ENCODE measurements at regions not wholly inside any gene's neighbourhood (a gene's known extent, or its start where the extent isn't known, plus 50 kb on each side); places are given as distances from the start of the nearest gene placed in this dataset.

GRCh38 chr2:120551522-120551921 is 184.1 kb upstream of the GLI2 start:
- H3K36me3 ChIP-seq (replicated peaks in 1 of 2; ENCODE audit: control insufficient read depth in 1 of 2, insufficient read depth in 2 of 2, low read length in 2 of 2): no peaks in the 10 kb centered on the region
- H4K20me1 ChIP-seq (ENCODE audit: insufficient read depth, low read length): no peaks in the 10 kb centered on the region
- H3K9me3 ChIP-seq (ENCODE audit: low read length): no peaks in the 10 kb centered on the region
- peaks cover 98% of the 10 kb centered on the region for H3K4me1 ChIP-seq (ENCODE audit: insufficient read depth, low read length)
- intact Hi-C loops (cut with micrococcal nuclease; ENCODE audit: unreplicated experiment) (loop anchor here (1.0 to 5.0 kb wide), 4 partner anchors 49 to 154 kb away; no protein-coding TSS in a partner anchor), in situ Hi-C loops (cut with HindIII; ENCODE audit: extremely low pct_ligation_motif_present, low pct_unique_long_range_greater_than_20kb) (loop anchor here (5.0 to 10.0 kb wide), 3 partner anchors 34 to 209 kb away; no protein-coding TSS in a partner anchor)
- no peaks in the 10 kb centered on the region for H3K79me2 ChIP-seq (ENCODE audit: insufficient read depth, low read length)
- ATAC-seq: no peak
- no peak overlapping the region for H3K9ac ChIP-seq (ENCODE audit: insufficient read depth, low read depth, low read length)
- FAIRE-seq: no peak
- BruUV-seq (replicated peaks): no TSS peak
- peak overlapping the region; percentile 46 for H3K4me2 ChIP-seq (ENCODE audit: low read depth, low read length)
- TF ChIP-seq ZMAT3 (CRISPR knock-in tag; conservative IDR thresholded peaks at IDR 0.05) (no peak), ZNF772 (CRISPR knock-in tag; IDR thresholded peaks at IDR 0.05) (no peak), ATF4 (CRISPR knock-in tag; IDR thresholded peaks at IDR 0.05) (no peak), ZNF557 (CRISPR knock-in tag; IDR thresholded peaks at IDR 0.05) (no peak), ZNF720 (CRISPR knock-in tag; IDR thresholded peaks at IDR 0.05) (no peak), SOX5 (CRISPR knock-in tag; IDR thresholded peaks at IDR 0.05; ENCODE audit: borderline replicate concordance) (no peak), SNAPC4 (CRISPR knock-in tag; IDR thresholded peaks at IDR 0.05) (0 out of 2 replicates have a peak, but pooled peaks have one; percentile 13), CHD4 (IDR thresholded peaks at IDR 0.05; ENCODE audit: borderline replicate concordance, low read length) (0 out of 2 replicates have a peak, but pooled peaks have one; percentile 31), DZIP1 (CRISPR knock-in tag; IDR thresholded peaks at IDR 0.05) (no peak), SALL1 (CRISPR knock-in tag; IDR thresholded peaks at IDR 0.05) (no peak), ZNF781 (CRISPR knock-in tag; IDR thresholded peaks at IDR 0.05; ENCODE audit: borderline replicate concordance, not compliant biosample characterization) (no peak)
- H3K27me3 ChIP-seq (ENCODE audit: control insufficient read depth in 1 of 2, insufficient read depth in 2 of 2, low read length in 2 of 2): peaks cover 0 to 5% of the 10 kb centered on the region in 2 experiments; a peak in 1 of 5 replicates
- H2AFZ ChIP-seq (ENCODE audit: low read length): no peak overlapping the region
- DNase-seq (ENCODE audit: low spot score): no peak
- no peak overlapping the region for H3K4me3 ChIP-seq (replicated peaks in 1 of 3; ENCODE audit: insufficient read depth in 1 of 3, low read depth in 2 of 3, low read length in 3 of 3)
- H3K27ac ChIP-seq (ENCODE audit: extremely low read length, insufficient read depth, low read length): peak overlapping the region; percentile 70
- POLR2A ChIA-PET: interaction anchor here (1.0 to 6.3 kb wide), 8 partner anchors 12 to 155 kb away, joined by 3 to 105 read pairs (median 3); no protein-coding TSS in a partner anchor
- WGBS (ENCODE audit: low lambda C conversion rate): 52% methylated on average over 3 of the region's 3 CpGs
- CTCF ChIA-PET (ENCODE audit: low intra/inter-chr PET ratio, low total read pairs): interaction anchor here (0.9 to 1.9 kb wide), 2 partner anchors 30 to 209 kb away, joined by 3 to 9 read pairs; no protein-coding TSS in a partner anchor
